GM12892 (cell line): ENCODE measurements at regions not wholly inside any gene's neighbourhood (a gene's known extent, or its start where the extent isn't known, plus 50 kb on each side); places are given as distances from the start of the nearest gene placed in this dataset.
A peak's percentile ranks its signal among the peaks of the same experiment; 100 is the strongest.

Source experiments
- DNase-seq: peaks from one replicate; pipeline ENCODE4 v3.0.0; 2011; ENCODE audit not compliant: insufficient read length
- FAIRE-seq: peaks from 2 replicates; lab custom pipeline; 2011; peaks lifted over from hg19 to GRCh38; lab: Jason Lieb, UNC
- POLR2A ChIP-seq: IDR thresholded peaks from 2 replicates; pipeline ENCODE4 v1.6.1; 2011; ENCODE audit warnings: low read depth, low read length, control low read depth
- POLR2AphosphoS5 ChIP-seq: IDR thresholded peaks from 2 replicates; pipeline ENCODE4 v1.6.1; 2011; ENCODE audit warnings: low read depth, low read length, control low read depth
- TAF1 ChIP-seq: IDR thresholded peaks from 2 replicates; pipeline ENCODE4 v1.6.1; 2011; ENCODE audit warnings: low read depth, mild to moderate bottlenecking, control low read depth, low read length, borderline replicate concordance

DNA sequence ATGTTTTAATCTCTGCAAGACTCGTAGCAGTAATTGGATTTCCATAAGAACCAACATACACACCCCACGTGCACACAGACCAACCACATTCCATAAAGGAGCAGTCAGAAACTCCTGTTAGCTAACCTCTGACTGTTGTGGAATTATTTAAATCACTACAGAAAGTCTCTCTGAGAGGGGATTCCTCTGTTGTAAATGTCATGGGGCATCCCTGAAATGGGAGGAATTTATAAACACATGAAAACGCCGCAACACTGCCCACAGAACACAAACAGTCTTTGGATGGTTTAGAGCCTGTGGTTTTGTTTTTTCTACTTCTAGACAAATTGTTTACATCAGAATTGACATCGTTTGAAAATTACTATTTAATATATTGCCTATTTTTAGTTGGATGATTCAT lies 740.1 kb upstream of the GRM7 start:
- no peak for FAIRE-seq
- TF ChIP-seq POLR2AphosphoS5 = no peak
- TF ChIP-seq TAF1 = no peak
- TF ChIP-seq POLR2A = no peak

DNA sequence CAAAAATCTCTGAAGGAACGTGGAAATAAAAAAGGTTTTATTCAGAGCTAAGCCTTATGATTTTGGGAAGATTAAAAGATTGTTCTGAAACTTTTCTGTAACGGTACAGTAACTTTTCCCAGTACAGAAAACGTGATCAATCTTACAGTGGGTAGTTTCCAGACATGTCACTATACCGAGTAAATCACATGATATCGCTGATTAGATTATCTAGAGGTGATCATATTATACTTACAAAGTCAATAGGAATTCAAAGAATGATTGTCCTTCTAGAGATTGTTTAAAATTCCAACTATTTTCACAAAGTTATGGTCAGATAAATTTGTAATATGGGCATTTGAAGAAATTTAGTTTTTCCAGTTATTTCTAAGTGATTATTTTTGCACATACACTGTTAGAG lies 736.0 kb upstream of the GRM7 start:
- TF ChIP-seq POLR2A (no peak), POLR2AphosphoS5 (no peak), TAF1 (no peak)
- DNase-seq (no peak), FAIRE-seq (no peak)

More for the DNA sequence above, 740.1 kb upstream of the GRM7 start:
- no peak for DNase-seq

DNA sequence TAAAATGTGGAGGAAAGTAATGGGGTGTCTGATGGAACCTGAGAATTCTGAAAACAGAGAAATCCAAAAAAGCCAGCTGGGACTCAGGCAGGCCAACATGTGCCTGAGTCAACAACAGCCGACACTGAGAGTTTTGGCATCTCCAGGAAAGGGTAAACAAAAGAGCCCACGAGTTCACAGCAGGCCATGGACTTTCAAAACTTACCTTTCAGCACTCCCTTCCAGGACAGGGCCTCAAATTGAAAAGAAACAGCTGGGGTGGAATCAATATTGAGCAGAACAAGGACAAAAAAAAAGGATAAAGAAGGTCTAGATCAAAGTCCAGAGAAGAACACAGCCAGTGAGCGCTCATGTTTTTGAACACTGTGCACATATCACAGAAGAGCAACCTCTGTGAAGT lies 735.4 kb upstream of the GRM7 start:
- DNase-seq (no peak), FAIRE-seq (no peak)
- TF ChIP-seq POLR2A (no peak), TAF1 (no peak), POLR2AphosphoS5 (no peak)

DNA sequence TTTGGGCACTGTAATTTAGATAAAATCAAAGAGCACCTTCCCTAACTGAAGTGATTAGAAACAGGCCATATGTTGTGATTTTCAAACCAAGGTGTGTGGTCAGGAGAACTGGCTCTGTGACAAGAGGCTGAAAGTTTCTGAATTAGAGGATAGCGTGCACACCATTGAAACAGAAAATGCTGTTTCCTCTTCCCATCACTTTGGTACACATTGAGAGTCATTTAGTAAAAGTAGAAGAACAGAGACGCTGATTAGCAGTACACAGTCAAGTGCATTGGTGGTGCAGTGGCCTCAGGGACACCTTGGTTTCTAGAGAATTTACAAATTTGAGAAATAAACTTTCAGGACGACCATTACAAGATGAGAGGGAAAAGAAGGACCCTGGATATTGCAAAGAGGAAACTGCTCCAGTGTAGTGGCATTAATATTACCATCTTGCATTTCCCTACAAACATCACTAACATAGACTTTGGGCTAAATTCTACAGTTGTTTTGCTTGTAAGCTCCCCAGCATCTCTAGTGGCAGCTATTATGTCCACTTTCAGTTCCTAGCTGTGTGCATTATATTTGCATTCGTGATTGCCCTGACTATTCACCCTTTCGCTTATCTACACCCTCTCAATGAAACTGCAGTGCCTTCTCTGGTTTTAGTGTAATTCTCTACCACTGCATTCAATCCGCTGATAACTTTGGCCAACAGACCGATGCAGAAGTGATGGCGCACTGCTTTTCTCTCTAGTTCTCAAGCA lies 728.1 kb upstream of the GRM7 start:
- no peak for TF ChIP-seq TAF1
- TF ChIP-seq POLR2AphosphoS5 = no peak
- TF ChIP-seq POLR2A = no peak
- peak; percentile 87 for FAIRE-seq
- DNase-seq = no peak

DNA sequence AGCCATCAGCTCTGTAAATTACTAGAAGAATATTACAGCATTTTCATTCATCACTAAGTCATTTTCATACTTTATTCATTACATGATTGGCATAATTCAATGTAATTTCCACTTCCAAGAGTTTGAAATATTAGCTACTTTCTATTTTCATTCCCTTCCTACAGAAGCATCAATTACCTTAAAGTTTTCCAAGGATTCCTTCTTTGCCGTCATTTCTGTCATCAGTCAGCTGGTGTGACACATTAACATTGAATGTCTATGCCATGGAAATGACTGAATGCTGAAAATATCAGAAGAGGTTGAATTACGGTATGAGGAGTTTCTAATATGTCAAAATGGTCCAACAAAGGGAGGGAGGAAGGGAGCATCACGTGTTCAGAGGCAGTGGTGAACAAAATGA lies 718.2 kb upstream of the GRM7 start:
- FAIRE-seq (no peak), DNase-seq (no peak)
- TF ChIP-seq TAF1 (no peak), POLR2A (no peak), POLR2AphosphoS5 (no peak)

DNA sequence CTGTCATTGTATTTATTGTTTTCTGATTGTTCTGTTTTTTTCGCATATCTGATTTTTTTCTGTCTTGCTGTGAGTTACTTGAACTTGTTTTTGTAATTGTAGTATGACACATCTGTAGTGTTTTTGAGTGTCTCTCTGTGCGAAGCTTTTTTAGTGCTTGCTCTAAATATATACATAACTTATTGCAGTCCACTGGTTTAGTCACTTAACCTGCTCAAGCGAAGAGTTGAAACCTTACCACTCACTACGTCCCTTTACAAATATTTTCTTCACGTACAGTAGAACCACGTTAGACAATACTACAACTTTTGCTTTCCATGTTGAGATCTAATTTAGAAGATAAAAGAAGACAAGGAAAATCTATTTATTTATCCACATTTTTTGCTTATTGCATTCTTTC lies 713.0 kb upstream of the GRM7 start:
- no peak for DNase-seq
- FAIRE-seq = peak; percentile 62
- TF ChIP-seq POLR2AphosphoS5 (no peak), TAF1 (no peak), POLR2A (no peak)

DNA sequence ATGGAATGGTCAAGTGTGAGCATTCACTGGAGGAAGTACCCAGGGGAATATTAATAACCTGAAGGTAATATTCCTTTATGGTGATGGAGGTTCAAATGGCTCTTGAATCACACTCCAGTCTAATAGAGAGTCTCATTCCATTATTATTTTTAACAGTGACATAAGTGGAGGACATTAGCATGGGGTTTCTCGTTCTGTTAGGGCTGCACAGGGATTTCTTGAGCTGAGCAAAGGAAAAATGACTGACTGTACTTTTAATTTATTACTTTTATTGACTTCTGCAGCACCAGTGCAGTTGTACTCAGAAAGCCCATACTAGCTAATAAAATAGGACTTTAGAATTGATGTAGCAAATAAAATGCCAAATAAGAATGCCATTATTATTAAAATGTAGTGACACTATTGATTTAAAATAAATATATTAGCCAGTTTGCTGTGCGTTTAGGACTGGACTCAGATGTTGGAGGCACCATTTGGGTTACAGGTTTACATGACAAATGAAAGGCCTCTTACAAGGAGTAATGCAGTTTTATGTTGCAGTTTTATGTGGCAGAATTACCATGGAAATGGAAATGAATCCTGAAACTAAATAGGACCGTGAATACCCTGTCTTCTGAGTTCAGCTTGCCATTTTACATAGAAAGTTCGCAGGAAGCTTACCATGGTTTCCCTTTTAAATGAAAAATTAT lies 705.1 kb upstream of the GRM7 start:
- FAIRE-seq = no peak
- TF ChIP-seq TAF1 = no peak

DNA sequence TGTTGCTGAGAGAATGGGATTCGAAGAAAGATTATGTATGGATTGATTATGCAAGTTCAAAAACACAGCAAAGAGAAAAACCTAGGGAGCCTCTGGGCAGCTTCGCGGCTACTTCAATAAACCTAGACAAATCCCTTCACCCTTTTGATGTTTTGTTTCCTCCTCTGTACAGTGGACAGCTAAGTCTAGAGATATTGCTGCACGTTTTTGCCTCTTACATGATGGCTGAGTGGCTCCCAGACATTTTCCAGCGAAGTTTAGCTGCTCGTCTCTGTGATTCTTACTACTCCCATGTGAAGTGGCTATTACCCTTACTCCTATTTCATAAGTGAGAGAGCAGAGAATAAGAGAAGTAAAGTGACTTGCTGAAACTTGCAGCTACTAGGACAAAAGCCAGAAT lies 695.0 kb upstream of the GRM7 start:
- no peak for TF ChIP-seq TAF1
- no peak for TF ChIP-seq POLR2AphosphoS5
- TF ChIP-seq POLR2A = no peak
- FAIRE-seq (peak; percentile 27), DNase-seq (no peak)

More for the DNA sequence above, 705.1 kb upstream of the GRM7 start:
- DNase-seq = no peak

DNA sequence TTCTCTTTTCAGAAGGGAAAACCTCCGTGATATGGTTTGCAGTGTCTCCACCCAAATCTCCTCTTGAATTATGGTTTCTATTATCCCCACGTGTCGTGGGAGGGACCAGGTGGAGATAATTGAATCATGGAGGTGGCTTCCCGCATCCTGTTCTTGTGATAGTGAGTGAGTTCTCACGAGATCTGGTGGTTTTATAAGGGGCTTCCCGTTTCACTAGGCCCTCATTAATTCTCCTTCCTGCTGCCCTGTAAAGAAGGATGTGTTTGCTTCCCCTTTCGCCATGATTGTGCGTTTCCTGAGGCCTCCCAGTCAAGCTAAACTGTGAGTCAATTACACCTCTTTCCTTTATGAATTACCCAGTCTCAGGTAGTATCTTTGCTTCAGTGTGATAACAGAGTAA lies 692.7 kb upstream of the GRM7 start:
- FAIRE-seq (no peak), DNase-seq (no peak)
- TF ChIP-seq TAF1 (no peak), POLR2A (no peak), POLR2AphosphoS5 (no peak)

DNA sequence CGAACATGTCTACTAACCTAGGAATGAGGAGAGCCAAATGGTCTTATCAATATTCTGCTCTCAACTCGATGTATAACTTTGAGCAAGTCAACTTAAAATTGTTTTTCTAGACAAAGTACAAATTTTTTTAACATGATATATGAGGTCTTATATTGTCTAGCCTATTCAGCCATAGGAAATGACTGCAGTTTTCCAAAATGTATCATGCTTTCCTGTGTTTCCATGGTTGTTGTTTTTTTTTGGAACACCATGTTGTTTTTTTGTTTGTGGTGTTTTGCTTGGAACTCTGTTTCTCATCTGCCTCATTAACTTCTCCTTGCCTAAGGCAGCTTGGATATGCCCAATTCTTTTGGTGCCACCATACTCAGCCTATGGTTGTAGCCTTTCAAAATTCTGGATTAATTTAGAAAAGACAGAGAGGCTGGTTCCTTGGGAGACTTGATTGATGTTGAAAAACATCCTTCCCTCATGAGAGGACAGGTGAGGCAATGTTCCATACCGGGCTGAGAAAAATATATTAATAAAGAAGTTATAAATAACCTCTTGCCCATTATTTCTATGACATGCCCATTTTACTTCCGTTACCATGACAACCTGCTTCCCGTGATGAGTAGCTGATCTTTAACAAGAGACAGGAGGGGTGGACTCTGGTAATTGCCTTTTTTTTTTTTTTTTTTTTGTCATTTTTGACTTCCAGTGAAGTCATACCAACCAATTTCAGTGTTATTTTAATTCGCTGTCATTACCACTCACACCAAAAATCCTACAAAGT lies 687.9 kb upstream of the GRM7 start:
- no peak for DNase-seq
- TF ChIP-seq TAF1 (no peak), POLR2A (no peak), POLR2AphosphoS5 (no peak)
- no peak for FAIRE-seq

DNA sequence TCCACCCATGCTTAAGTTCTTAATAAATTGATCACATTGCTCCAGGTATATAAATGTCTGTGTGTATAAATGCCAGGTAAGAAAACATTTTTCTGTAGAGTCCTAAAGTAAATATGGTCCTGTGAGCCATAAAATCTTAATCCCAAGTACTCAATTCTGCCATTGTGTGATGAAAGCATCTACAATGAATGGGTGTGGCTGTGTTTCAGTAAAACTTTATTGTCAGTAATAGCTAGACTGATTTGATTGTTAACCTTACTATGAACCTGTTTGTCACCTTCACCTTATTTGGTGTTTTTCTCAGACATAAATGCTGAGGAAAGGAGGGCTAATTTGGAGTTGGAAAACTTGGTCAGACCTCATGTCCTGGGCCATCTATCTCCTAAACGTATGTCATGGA lies 683.5 kb upstream of the GRM7 start:
- FAIRE-seq (no peak), DNase-seq (no peak)
- no peak for TF ChIP-seq POLR2AphosphoS5
- TF ChIP-seq POLR2A = no peak
- no peak for TF ChIP-seq TAF1

DNA sequence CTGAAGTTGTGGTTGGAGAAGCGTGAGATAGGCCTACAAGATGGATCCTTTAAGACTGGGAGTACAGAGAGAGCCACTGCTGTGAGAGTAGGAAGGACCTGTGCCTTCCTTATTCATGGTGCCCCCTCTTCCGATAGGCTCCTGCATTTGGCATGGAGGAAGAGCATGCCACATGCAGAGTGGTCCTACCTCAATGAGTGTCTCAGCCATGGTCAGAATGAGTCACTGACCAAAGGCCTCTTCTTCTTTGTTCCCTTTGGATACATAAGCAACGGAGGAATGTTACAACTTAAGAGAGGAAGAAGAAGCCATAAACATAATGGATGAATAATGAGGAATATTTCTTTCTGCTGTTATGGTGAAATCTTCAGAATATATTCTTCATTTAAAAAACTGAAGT lies 681.2 kb upstream of the GRM7 start:
- no peak for DNase-seq
- no peak for FAIRE-seq
- TF ChIP-seq POLR2AphosphoS5 = no peak
- no peak for TF ChIP-seq POLR2A
- no peak for TF ChIP-seq TAF1
